Naive thymus-derived CD4-positive, alpha-beta T cell (primary cell): ENCODE measurements at regions not wholly inside any gene's neighbourhood (a gene's known extent, or its start where the extent isn't known, plus 50 kb on each side); places are given as distances from the start of the nearest gene placed in this dataset.

Experiments
- ATAC-seq: fragments of 150-1000 bp; cut with Tn5 transposase; 2 replicates; pipeline ENCODE4 v1.10.0; 2021; ENCODE audit warnings: mild to moderate bottlenecking, moderate library complexity
- CTCF ChIA-PET: fragments of 350-600 bp; sonication (Branson Sonifier 250); formaldehyde crosslinking; loops from one replicate; lab custom pipeline; 2021; ENCODE audit warnings: antibody characterized with exemption; lab: Charles Lee
- POLR2A ChIA-PET: fragments of 350-600 bp; sonication (Branson Sonifier 250); formaldehyde crosslinking; loops from one replicate; lab custom pipeline; 2021; ENCODE audit warnings: antibody characterized with exemption, inconsistent platforms; lab: Charles Lee
- DNase-seq, 9 donors: peaks; one replicate each; pipeline versions ENCODE4 v3.0.0 to v3.0.0-alpha.2; 2020 to 2022; ENCODE audit warnings: mixed read lengths in 1 of 9
- H3K27ac ChIP-seq: one replicate; pipeline ENCODE4 v1.7.0; 2013; ENCODE audit warnings: mild to moderate bottlenecking, low read depth, low read length, moderate library complexity
- H3K27me3 ChIP-seq, 2 donors: one replicate each; pipeline ENCODE4 v1.7.0; 2013; ENCODE audit warnings: low read length in 2 of 2, mild to moderate bottlenecking in 2 of 2, moderate library complexity in 2 of 2; ENCODE audit not compliant: control insufficient read depth in 2 of 2, insufficient read depth in 2 of 2
- H3K36me3 ChIP-seq, 3 experiments: 1 replicate in 2 of 3; 2 replicates in 1 of 3; pipeline ENCODE4 v1.7.0; 2013; ENCODE audit warnings: low read length in 3 of 3, mild to moderate bottlenecking in 3 of 3, moderate library complexity in 1 of 3; ENCODE audit not compliant: insufficient read depth in 3 of 3, control insufficient read depth in 2 of 3
- H3K4me1 ChIP-seq, 2 donors: one replicate each; pipeline ENCODE4 v1.7.0; 2013; ENCODE audit warnings: low read length in 2 of 2, mild to moderate bottlenecking in 2 of 2, moderate library complexity in 1 of 2; ENCODE audit not compliant: control insufficient read depth in 2 of 2, insufficient read depth in 2 of 2
- H3K4me3 ChIP-seq: 2 replicates; pipeline ENCODE4 v1.7.0; 2013; ENCODE audit warnings: mild to moderate bottlenecking, low read length
- H3K9me3 ChIP-seq, 3 experiments: 1 replicate in 2 of 3; 2 replicates in 1 of 3; pipeline ENCODE4 v1.7.0; 2013; ENCODE audit warnings: low read length in 3 of 3; ENCODE audit not compliant: control insufficient read depth in 2 of 3
- H3K27ac Mint-ChIP-seq, 9 donors: one replicate each; pipeline ENCODE4 v1.8.0; 2020 to 2022; ENCODE audit warnings: mixed read lengths in 9 of 9, mild to moderate bottlenecking in 8 of 9, moderate library complexity in 5 of 9, inconsistent platforms in 2 of 9
- H3K27me3 Mint-ChIP-seq, 5 donors: one replicate each; pipeline ENCODE4 v1.8.0; 2021 to 2022; ENCODE audit warnings: mixed read lengths in 5 of 5, mild to moderate bottlenecking in 1 of 5
- H3K36me3 Mint-ChIP-seq, 5 donors: one replicate each; pipeline ENCODE4 v1.8.0; 2020 to 2022; ENCODE audit warnings: mixed read lengths in 5 of 5, mild to moderate bottlenecking in 3 of 5, inconsistent platforms in 1 of 5
- H3K4me1 Mint-ChIP-seq, 7 donors: one replicate each; pipeline ENCODE4 v1.8.0; 2020 to 2022; ENCODE audit warnings: mixed read lengths in 7 of 7, mild to moderate bottlenecking in 3 of 7, inconsistent platforms in 1 of 7
- H3K4me3 Mint-ChIP-seq, 10 donors: one replicate each; pipeline ENCODE4 v1.8.0; 2020 to 2022; ENCODE audit warnings: mild to moderate bottlenecking in 10 of 10, mixed read lengths in 10 of 10, moderate library complexity in 6 of 10, inconsistent platforms in 2 of 10
- H3K9me3 Mint-ChIP-seq, 11 donors: one replicate each; pipeline ENCODE4 v1.8.0; 2020 to 2022; ENCODE audit warnings: mixed read lengths in 11 of 11, mild to moderate bottlenecking in 4 of 11, inconsistent platforms in 1 of 11, moderate library complexity in 1 of 11
- intact Hi-C, 2 donors: fragments of 100-400 bp; cut with micrococcal nuclease; formaldehyde crosslinking; loops; one replicate each; pipeline ENCODE4 v1.15.1; 2023

- Mint-ChIP-seq H3K9me3 (peaks cover 1 to 31% (median 13%) of the 10 kb centered on the region in 11 donors), H3K4me3 (no peak overlapping the region), H3K27ac (no peak overlapping the region), H3K4me1 (no peaks in the 10 kb centered on the region), H3K27me3 (no peaks in the 10 kb centered on the region), H3K36me3 (no peaks in the 10 kb centered on the region)
- H3K4me3 ChIP-seq, result no peak overlapping the region
- no peaks in the 10 kb centered on the region for H3K9me3 ChIP-seq
- no peaks in the 10 kb centered on the region for H3K27me3 ChIP-seq
- H3K36me3 ChIP-seq, result no peaks in the 10 kb centered on the region
- H3K4me1 ChIP-seq, result no peaks in the 10 kb centered on the region
- no peak overlapping the region for H3K27ac ChIP-seq
- intact Hi-C loops, result no loop called here
- ATAC-seq (no peak), DNase-seq (no peak)
- CTCF ChIA-PET, result no interaction called here
- POLR2A ChIA-PET, result no interaction called here
Observed at GRCh38 chr16:62955033-62955349, 918.8 kb upstream of the CDH8 start.

- Mint-ChIP-seq H3K9me3 (peaks cover 1 to 27% (median 13%) of the 10 kb centered on the region in 11 donors), H3K4me1 (no peaks in the 10 kb centered on the region), H3K27ac (no peak overlapping the region), H3K4me3 (no peak overlapping the region), H3K27me3 (no peaks in the 10 kb centered on the region), H3K36me3 (no peaks in the 10 kb centered on the region)
- H3K36me3 ChIP-seq, result no peaks in the 10 kb centered on the region
- H3K27me3 ChIP-seq, result no peaks in the 10 kb centered on the region
- ChIA-PET POLR2A (no interaction called here), CTCF (no interaction called here)
- intact Hi-C loops, result no loop called here
- no peak for ATAC-seq
- no peaks in the 10 kb centered on the region for H3K4me1 ChIP-seq
- H3K27ac ChIP-seq, result no peak overlapping the region
- no peak overlapping the region for H3K4me3 ChIP-seq
- DNase-seq, result no peak
- no peaks in the 10 kb centered on the region for H3K9me3 ChIP-seq
Observed at GRCh38 chr16:62954144-62955032, 918.1 kb upstream of the CDH8 start.

- peaks cover 6 to 35% (median 14%) of the 10 kb centered on the region in 11 donors for H3K9me3 Mint-ChIP-seq
- Histone ChIP-seq H3K4me3 (no peak overlapping the region), H3K36me3 (no peaks in the 10 kb centered on the region), H3K9me3 (no peaks in the 10 kb centered on the region), H3K4me1 (no peaks in the 10 kb centered on the region), H3K27me3 (no peaks in the 10 kb centered on the region), H3K27ac (no peak overlapping the region)
- H3K27me3 Mint-ChIP-seq, result no peaks in the 10 kb centered on the region
- H3K27ac Mint-ChIP-seq, result no peak overlapping the region
- no peaks in the 10 kb centered on the region for H3K4me1 Mint-ChIP-seq
- no peaks in the 10 kb centered on the region for H3K36me3 Mint-ChIP-seq
- intact Hi-C loops, result no loop called here
- ATAC-seq, result no peak
- POLR2A ChIA-PET, result no interaction called here
- DNase-seq, result no peak
- no peak overlapping the region for H3K4me3 Mint-ChIP-seq
- CTCF ChIA-PET, result no interaction called here
Observed at GRCh38 chr16:62950351-62950750, 914.1 kb upstream of the CDH8 start.

- CTCF ChIA-PET, result no interaction called here
- H3K36me3 Mint-ChIP-seq, result no peaks in the 10 kb centered on the region
- H3K36me3 ChIP-seq, result no peaks in the 10 kb centered on the region
- intact Hi-C loops, result no loop called here
- H3K9me3 Mint-ChIP-seq, result peaks cover 0 to 41% (median 6%) of the 10 kb centered on the region in 11 donors
- no peaks in the 10 kb centered on the region for H3K27me3 Mint-ChIP-seq
- no peaks in the 10 kb centered on the region for H3K9me3 ChIP-seq
- ATAC-seq, result no peak
- no peak overlapping the region for H3K27ac ChIP-seq
- H3K4me1 Mint-ChIP-seq, result no peaks in the 10 kb centered on the region
- H3K4me1 ChIP-seq, result no peaks in the 10 kb centered on the region
- POLR2A ChIA-PET, result no interaction called here
- no peaks in the 10 kb centered on the region for H3K27me3 ChIP-seq
- H3K27ac Mint-ChIP-seq, result no peak overlapping the region
- no peak overlapping the region for H3K4me3 Mint-ChIP-seq
- H3K4me3 ChIP-seq, result no peak overlapping the region
- DNase-seq, result no peak
Observed at GRCh38 chr16:62940569-62940968, 904.3 kb upstream of the CDH8 start.

- no peaks in the 10 kb centered on the region for H3K36me3 Mint-ChIP-seq
Observed at GRCh38 chr16:62939687-62940086, 903.4 kb upstream of the CDH8 start.

GRCh38 chr16:62933929-62934328 lies 897.7 kb upstream of the CDH8 start:
- peaks cover 0 to 27% (median 11%) of the 10 kb centered on the region in 11 donors for H3K9me3 Mint-ChIP-seq
- no peak overlapping the region for H3K4me3 Mint-ChIP-seq
- Histone ChIP-seq H3K27ac (no peak overlapping the region), H3K36me3 (no peaks in the 10 kb centered on the region), H3K9me3 (no peaks in the 10 kb centered on the region), H3K4me3 (no peak overlapping the region), H3K4me1 (no peaks in the 10 kb centered on the region), H3K27me3 (no peaks in the 10 kb centered on the region)
- intact Hi-C loops, result no loop called here
- DNase-seq, result no peak
- no peaks in the 10 kb centered on the region for H3K36me3 Mint-ChIP-seq
- H3K27ac Mint-ChIP-seq, result no peak overlapping the region
- ChIA-PET CTCF (no interaction called here), POLR2A (no interaction called here)
- ATAC-seq, result no peak
- H3K27me3 Mint-ChIP-seq, result no peaks in the 10 kb centered on the region
- no peaks in the 10 kb centered on the region for H3K4me1 Mint-ChIP-seq

More at GRCh38 chr16:62939687-62940086, 903.4 kb upstream of the CDH8 start:
- Histone ChIP-seq H3K4me3 (no peak overlapping the region), H3K36me3 (no peaks in the 10 kb centered on the region), H3K27me3 (no peaks in the 10 kb centered on the region), H3K9me3 (no peaks in the 10 kb centered on the region), H3K4me1 (no peaks in the 10 kb centered on the region), H3K27ac (no peak overlapping the region)
- H3K27me3 Mint-ChIP-seq, result no peaks in the 10 kb centered on the region
- H3K9me3 Mint-ChIP-seq, result peaks cover 0 to 36% (median 6%) of the 10 kb centered on the region in 11 donors
- H3K4me1 Mint-ChIP-seq, result no peaks in the 10 kb centered on the region
- intact Hi-C loops, result no loop called here
- ChIA-PET CTCF (no interaction called here), POLR2A (no interaction called here)
- H3K27ac Mint-ChIP-seq, result no peak overlapping the region
- no peak overlapping the region for H3K4me3 Mint-ChIP-seq
- no peak for ATAC-seq
- no peak for DNase-seq

- intact Hi-C loops, result no loop called here
- CTCF ChIA-PET, result no interaction called here
- Mint-ChIP-seq H3K4me1 (no peaks in the 10 kb centered on the region), H3K27me3 (no peaks in the 10 kb centered on the region), H3K27ac (no peak overlapping the region), H3K4me3 (no peak overlapping the region), H3K9me3 (peaks cover 6 to 35% (median 13%) of the 10 kb centered on the region in 11 donors), H3K36me3 (no peaks in the 10 kb centered on the region)
- Histone ChIP-seq H3K27ac (no peak overlapping the region), H3K27me3 (no peaks in the 10 kb centered on the region), H3K4me1 (no peaks in the 10 kb centered on the region), H3K9me3 (no peaks in the 10 kb centered on the region), H3K4me3 (no peak overlapping the region), H3K36me3 (no peaks in the 10 kb centered on the region)
- POLR2A ChIA-PET, result no interaction called here
- ATAC-seq (no peak), DNase-seq (no peak)
Observed at GRCh38 chr16:62929593-62929992, 893.4 kb upstream of the CDH8 start.
